Activated CD4-positive, alpha-beta memory T cell treated with anti-CD3 and anti-CD28 coated beads, Interleukin-2, amount 10 ng/mL, durations not matched to agents 7 days and 5 days (primary cell): ENCODE measurements at regions not wholly inside any gene's neighbourhood (a gene's known extent, or its start where the extent isn't known, plus 50 kb on each side); places are given as distances from the start of the nearest gene placed in this dataset.

Experiments
- CTCF ChIA-PET: fragments of 350-600 bp; sonication (Branson Sonifier 250); formaldehyde crosslinking; loops from one replicate; lab custom pipeline; 2021; ENCODE audit warnings: antibody characterized with exemption, inconsistent platforms; lab: Charles Lee
- POLR2A ChIA-PET: fragments of 350-600 bp; sonication (Branson Sonifier 250); formaldehyde crosslinking; loops from one replicate; lab custom pipeline; 2021; ENCODE audit warnings: antibody characterized with exemption; lab: Charles Lee
- DNase-seq: peaks from one replicate; pipeline ENCODE4 v3.0.0-alpha.2; 2020
- H3K27ac Mint-ChIP-seq: one replicate; pipeline ENCODE4 v1.8.0; 2021; ENCODE audit warnings: mild to moderate bottlenecking, mixed read lengths
- H3K27me3 Mint-ChIP-seq: one replicate; pipeline ENCODE4 v1.8.0; 2021; ENCODE audit warnings: mixed read lengths
- H3K36me3 Mint-ChIP-seq: one replicate; pipeline ENCODE4 v1.8.0; 2021; ENCODE audit warnings: low read depth, mixed read lengths
- H3K4me1 Mint-ChIP-seq: one replicate; pipeline ENCODE4 v1.8.0; 2021; ENCODE audit warnings: mixed read lengths
- H3K4me3 Mint-ChIP-seq: one replicate; pipeline ENCODE4 v1.8.0; 2021; ENCODE audit warnings: mild to moderate bottlenecking, mixed read lengths
- H3K9me3 Mint-ChIP-seq: one replicate; pipeline ENCODE4 v1.8.0; 2021; ENCODE audit warnings: mixed read lengths

DNA sequence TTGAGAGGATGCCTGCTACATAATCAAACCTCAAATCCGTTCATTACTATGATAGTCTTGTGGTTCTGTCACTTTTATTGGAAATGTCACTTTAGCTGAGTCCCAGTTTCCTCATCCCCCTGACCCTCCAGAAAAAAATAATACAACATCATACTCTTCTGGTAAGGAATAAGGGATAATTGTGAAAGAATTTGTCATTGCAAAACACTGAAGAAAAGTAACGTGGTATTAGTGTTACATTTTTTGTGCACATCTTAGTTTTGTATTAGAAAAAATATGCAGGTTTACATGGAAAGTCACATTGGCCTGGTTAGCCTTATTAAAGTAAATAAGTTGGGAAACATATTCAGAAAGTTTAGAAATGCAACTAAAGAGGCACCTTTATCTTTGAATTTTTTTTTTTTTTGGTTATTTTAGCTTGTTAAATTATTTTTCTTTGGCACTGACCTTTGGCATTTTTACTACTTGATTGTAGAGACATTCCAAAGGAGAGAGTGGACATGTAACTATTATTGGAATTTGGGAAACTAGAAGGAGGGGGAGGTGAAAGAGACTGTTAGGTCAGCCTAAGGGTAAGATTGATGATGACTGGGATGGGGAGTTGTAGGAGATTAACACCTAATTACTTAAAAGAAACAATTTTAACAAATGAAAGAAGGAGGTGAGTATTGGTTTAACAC, 462.2 kb upstream of the RARB start:
- CTCF ChIA-PET = no interaction called here
- DNase-seq = no peak

DNA sequence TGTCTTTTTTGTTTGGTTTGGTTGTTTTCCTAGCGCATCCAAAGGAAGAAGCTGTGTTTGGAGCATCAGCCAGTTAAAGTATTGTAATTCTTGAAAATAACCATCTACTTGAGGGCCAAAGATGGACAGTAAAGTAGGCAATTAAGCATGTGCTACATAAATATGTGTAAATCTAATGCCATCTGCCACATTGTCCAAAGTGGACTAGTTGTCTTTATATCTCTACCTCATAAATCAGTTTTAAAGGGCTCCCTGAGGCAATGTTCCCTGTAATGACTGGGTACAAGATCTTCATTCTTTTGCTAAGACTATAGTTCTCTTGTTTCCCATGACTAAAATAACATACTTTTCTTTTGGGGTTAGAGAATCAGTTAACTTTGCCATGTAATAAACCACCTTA, 460.0 kb upstream of the RARB start:
- DNase-seq = no peak
- no peaks in the 10 kb centered on the region for H3K36me3 Mint-ChIP-seq
- no peak overlapping the region for H3K27ac Mint-ChIP-seq
- H3K27me3 Mint-ChIP-seq = no peaks in the 10 kb centered on the region
- H3K4me1 Mint-ChIP-seq = no peaks in the 10 kb centered on the region
- POLR2A ChIA-PET = no interaction called here
- no peak overlapping the region for H3K4me3 Mint-ChIP-seq
- CTCF ChIA-PET = no interaction called here
- H3K9me3 Mint-ChIP-seq = no peaks in the 10 kb centered on the region

More for the DNA sequence above, 462.2 kb upstream of the RARB start:
- Mint-ChIP-seq H3K4me3 (no peak overlapping the region), H3K4me1 (no peaks in the 10 kb centered on the region), H3K36me3 (no peaks in the 10 kb centered on the region), H3K27me3 (no peaks in the 10 kb centered on the region), H3K27ac (no peak overlapping the region), H3K9me3 (no peaks in the 10 kb centered on the region)
- POLR2A ChIA-PET = no interaction called here

DNA sequence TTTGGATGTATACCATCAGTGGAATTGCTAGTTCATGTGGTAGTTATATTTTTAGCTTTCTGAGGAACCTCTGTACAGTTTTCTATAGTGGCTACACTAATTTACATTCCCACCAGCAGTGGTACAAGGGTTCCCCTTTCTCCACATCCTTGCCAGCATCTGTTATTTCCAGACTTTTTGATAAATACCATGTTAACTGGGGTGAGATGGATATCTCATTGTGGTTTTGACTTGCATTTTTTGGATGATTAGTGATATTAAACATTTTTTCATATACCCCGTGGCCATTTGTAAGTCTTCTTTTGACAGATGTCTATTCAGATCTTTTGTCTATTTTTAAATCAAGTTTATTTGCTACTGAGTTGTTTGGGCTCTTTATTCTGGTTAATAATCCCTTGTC, 455.6 kb upstream of the RARB start:
- no peaks in the 10 kb centered on the region for H3K4me1 Mint-ChIP-seq
- no peak overlapping the region for H3K27ac Mint-ChIP-seq
- peaks cover 3% of the 10 kb centered on the region for H3K9me3 Mint-ChIP-seq
- no peak overlapping the region for H3K4me3 Mint-ChIP-seq
- DNase-seq = no peak
- ChIA-PET CTCF (no interaction called here), POLR2A (no interaction called here)
- H3K27me3 Mint-ChIP-seq = no peaks in the 10 kb centered on the region
- H3K36me3 Mint-ChIP-seq = no peaks in the 10 kb centered on the region

DNA sequence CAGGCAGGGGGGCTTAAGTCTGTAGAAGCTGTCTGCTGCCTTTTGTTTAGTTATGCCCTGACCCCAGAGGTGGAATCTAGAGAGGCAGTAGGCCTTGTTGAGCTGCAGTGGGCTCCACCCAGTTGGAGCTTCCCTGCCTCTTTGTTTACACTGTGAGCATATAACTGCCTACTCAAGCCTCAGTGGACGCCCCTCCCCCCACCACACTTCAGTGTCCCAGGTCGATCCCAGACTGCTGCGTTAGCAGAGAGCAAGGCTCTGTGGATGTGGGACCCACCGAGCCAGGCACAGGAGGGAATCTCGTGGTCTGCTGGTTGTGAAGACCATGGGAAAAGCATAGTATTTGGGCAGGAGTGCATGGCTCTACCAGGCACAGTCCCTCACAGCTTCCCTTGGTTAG, 446.8 kb upstream of the RARB start:
- no peaks in the 10 kb centered on the region for H3K36me3 Mint-ChIP-seq
- POLR2A ChIA-PET = no interaction called here

DNA sequence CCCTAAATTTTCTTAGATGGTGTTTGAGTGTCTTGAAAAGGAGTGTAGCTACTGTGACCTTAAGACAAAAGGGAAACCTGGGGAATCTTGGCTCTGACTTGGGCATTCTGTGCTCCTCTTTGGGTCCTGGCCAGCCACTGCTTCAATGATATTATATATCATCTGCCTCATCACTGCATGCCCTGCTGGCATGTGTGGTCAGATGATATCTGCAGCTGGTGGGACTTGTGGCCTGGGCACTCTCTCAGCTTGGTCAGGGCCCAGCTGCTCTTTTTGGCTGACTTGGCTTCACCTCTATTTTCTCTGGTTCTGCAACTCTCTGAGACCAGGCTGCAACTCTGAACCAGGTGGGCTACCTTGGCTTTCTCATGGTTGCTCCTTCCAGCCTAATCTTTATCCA, 446.1 kb upstream of the RARB start:
- Mint-ChIP-seq H3K9me3 (peaks cover 12% of the 10 kb centered on the region), H3K4me3 (no peak overlapping the region), H3K27ac (no peak overlapping the region), H3K27me3 (no peaks in the 10 kb centered on the region), H3K36me3 (no peaks in the 10 kb centered on the region), H3K4me1 (no peaks in the 10 kb centered on the region)
- no peak for DNase-seq
- ChIA-PET POLR2A (no interaction called here), CTCF (no interaction called here)

More for the DNA sequence above, 446.8 kb upstream of the RARB start:
- no peak overlapping the region for H3K4me3 Mint-ChIP-seq
- H3K27ac Mint-ChIP-seq = no peak overlapping the region
- DNase-seq = no peak
- CTCF ChIA-PET = no interaction called here
- H3K4me1 Mint-ChIP-seq = no peaks in the 10 kb centered on the region
- peaks cover 12% of the 10 kb centered on the region for H3K9me3 Mint-ChIP-seq
- no peaks in the 10 kb centered on the region for H3K27me3 Mint-ChIP-seq

DNA sequence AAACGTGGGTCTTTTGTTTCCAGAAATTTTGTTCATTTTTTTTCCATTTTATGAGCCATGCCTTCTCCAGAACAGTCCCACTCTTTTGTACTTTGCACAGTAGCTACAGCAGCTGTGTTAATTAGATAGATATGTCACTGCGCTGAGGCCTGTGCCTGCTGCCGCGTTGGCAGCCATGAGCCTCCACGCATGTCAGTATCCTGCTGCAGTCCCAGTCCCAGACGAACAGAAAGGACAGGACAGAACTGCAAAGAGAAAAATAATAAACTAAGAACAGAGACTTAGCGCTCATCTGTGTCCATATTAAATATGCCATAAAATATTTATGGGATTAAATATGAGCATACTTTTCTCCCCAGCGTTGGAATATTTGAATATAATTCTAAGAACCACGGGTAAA, 442.4 kb upstream of the RARB start:
- POLR2A ChIA-PET = no interaction called here
- Mint-ChIP-seq H3K9me3 (peaks cover 7% of the 10 kb centered on the region), H3K4me1 (no peaks in the 10 kb centered on the region), H3K27me3 (no peaks in the 10 kb centered on the region), H3K27ac (no peak overlapping the region), H3K36me3 (no peaks in the 10 kb centered on the region), H3K4me3 (no peak overlapping the region)
- no peak for DNase-seq
- CTCF ChIA-PET = no interaction called here

DNA sequence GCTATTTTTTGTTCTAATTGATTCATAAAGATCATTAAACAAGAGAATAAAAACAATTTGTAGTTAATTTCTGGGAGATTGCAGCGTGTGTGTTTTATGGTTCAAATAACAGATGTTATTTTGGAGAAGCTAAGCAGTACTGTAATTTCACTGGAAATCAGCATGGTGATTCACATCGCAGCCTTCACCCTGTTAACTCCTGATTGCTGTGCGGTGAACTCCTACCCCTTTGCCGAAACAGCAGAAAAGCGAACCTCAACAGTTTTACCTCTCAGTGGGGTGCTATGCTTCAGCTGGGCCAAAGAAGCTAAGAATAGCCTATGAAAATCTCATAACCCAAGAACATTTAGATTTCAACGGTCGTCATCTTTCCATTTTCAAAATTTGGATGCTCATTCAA, 441.5 kb upstream of the RARB start:
- Mint-ChIP-seq H3K4me3 (no peak overlapping the region), H3K27me3 (no peaks in the 10 kb centered on the region), H3K4me1 (no peaks in the 10 kb centered on the region), H3K36me3 (no peaks in the 10 kb centered on the region), H3K27ac (no peak overlapping the region), H3K9me3 (peaks cover 7% of the 10 kb centered on the region)
- no peak for DNase-seq
- ChIA-PET CTCF (no interaction called here), POLR2A (no interaction called here)

DNA sequence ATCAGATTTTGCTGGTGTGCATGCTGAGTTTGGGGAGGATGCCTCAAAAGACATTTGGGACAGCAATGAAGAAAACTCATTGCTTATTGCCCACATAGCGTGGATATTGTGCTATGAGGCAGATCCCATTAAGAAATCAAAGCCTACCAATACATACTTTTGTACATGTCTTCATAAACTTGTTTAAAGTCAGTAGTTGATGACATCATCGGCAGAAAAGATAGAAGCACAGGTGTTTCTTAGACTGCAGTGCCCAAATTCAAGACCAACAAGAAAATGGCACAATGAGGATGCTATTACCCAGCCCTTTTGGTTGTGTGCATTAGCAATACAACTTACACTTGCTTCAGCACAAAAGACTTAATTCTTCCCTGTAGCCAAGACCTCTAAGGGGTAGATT, 428.7 kb upstream of the RARB start:
- H3K27ac Mint-ChIP-seq = no peak overlapping the region
- POLR2A ChIA-PET = no interaction called here
- no peak overlapping the region for H3K4me3 Mint-ChIP-seq
- H3K36me3 Mint-ChIP-seq = no peaks in the 10 kb centered on the region
- H3K9me3 Mint-ChIP-seq = no peaks in the 10 kb centered on the region
- no peaks in the 10 kb centered on the region for H3K27me3 Mint-ChIP-seq
- CTCF ChIA-PET = no interaction called here
- DNase-seq = no peak
- H3K4me1 Mint-ChIP-seq = no peaks in the 10 kb centered on the region

DNA sequence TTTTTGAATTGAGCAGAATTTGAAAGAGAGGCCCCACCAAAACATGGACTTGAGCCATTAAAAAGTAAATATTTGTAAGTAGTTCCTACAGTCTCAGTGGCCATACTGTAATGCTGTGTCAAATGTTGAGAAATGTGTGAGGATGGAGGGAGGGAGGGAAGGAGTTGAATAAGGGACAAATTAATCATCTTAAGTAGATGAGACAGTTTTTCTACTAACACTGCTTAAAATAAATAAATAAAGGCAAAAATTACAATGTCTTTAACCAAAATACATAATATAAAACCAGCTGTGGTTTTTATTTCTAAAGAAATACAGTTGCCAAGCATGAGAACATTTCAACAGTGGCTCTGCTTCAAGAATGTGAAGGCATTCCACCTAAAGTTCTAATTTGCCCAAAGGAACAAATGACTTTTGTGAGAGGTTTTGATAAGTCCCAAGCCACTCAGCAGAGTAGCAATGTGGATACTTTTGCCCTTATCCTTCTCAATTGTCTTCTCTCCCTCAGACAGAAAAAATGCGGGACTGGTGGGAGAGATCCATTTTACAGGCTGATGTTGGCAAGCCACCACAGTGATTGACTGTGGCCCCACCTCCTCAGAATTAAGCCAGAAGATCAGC, 427.0 kb upstream of the RARB start:
- Mint-ChIP-seq H3K27ac (no peak overlapping the region), H3K4me3 (no peak overlapping the region), H3K36me3 (no peaks in the 10 kb centered on the region), H3K9me3 (no peaks in the 10 kb centered on the region), H3K27me3 (no peaks in the 10 kb centered on the region), H3K4me1 (no peaks in the 10 kb centered on the region)
- DNase-seq = no peak
- ChIA-PET POLR2A (no interaction called here), CTCF (no interaction called here)

DNA sequence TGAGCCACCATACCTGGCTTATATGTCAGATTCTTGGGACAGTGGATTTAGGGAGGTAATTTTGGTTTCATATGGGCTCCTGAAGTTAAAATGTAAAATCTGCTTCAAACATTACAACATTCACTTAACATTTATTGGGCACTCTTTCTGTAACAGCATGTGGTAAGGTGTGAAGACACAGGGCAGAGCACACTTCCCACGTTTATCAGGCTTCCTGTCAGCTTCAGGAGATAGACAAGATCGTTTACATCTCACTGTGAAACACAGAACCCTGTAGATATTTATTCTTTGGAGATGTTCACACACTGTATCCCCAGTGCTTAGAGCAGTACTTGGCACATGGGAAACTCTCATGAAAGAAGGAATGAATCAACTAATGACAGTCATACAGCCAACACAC, 426.0 kb upstream of the RARB start:
- no peak overlapping the region for H3K4me3 Mint-ChIP-seq
- H3K27me3 Mint-ChIP-seq = no peaks in the 10 kb centered on the region
- H3K36me3 Mint-ChIP-seq = no peaks in the 10 kb centered on the region
- H3K4me1 Mint-ChIP-seq = no peaks in the 10 kb centered on the region
- no peak for DNase-seq
- POLR2A ChIA-PET = no interaction called here
- no peak overlapping the region for H3K27ac Mint-ChIP-seq
- CTCF ChIA-PET = no interaction called here
- H3K9me3 Mint-ChIP-seq = no peaks in the 10 kb centered on the region

DNA sequence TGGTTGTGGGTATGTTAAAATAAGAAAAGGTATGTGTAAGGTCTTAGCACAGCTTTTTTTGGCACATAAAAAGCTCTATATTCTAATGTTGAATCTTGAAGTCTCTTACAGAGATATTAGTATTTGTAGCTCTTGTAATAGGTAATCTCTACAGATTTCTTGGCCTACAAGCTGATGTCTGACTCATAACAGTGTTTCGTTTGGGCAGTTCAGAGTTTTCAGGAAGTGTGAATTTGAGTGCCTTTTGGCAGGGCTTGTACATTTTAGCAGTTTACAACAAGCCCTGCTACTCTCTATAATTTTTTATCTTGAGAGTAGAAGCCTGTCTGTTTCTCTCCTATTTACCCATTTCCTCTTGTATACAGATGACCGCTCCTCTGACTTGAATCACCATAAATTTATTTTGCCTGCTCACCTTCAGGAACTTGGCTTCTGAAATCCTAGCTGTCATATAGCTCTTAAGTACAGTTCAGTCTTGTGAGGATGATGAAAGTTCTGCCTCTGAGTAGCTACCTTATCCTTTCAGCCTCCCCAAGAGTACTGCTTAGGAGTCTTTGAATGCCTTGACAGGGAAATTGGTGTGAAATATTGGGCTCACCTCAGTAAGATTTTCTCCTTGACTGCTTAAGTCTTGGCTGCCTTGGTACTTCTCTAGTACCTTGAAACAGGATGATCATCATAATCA, 419.9 kb upstream of the RARB start:
- Mint-ChIP-seq H3K9me3 (no peaks in the 10 kb centered on the region), H3K4me1 (no peaks in the 10 kb centered on the region), H3K36me3 (no peaks in the 10 kb centered on the region), H3K4me3 (no peak overlapping the region), H3K27me3 (no peaks in the 10 kb centered on the region), H3K27ac (no peak overlapping the region)
- POLR2A ChIA-PET = no interaction called here
- DNase-seq = no peak
- CTCF ChIA-PET = no interaction called here

DNA sequence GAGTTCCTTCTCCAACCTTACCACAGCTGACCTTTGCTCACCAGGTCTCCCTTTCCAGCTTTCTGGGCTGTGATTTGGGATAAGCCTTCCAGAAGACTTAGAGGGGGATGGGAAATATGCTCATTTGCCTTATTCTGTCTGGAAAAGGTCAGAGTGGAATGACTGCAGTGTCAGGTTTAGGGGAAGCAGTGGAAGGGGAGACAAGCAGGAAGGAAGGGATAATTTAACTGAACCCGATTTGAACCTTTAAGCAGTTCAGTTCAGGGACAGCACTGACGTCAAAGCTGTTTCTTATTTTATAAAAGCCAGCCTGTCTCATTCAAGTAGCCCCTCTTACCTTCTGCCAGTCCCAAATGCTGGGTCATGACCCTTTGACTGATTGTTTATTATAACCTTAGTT, 418.4 kb upstream of the RARB start:
- no peaks in the 10 kb centered on the region for H3K4me1 Mint-ChIP-seq
- CTCF ChIA-PET = no interaction called here
- no peak for DNase-seq
- no peaks in the 10 kb centered on the region for H3K36me3 Mint-ChIP-seq
- H3K27ac Mint-ChIP-seq = no peak overlapping the region
- H3K4me3 Mint-ChIP-seq = no peak overlapping the region
- H3K27me3 Mint-ChIP-seq = no peaks in the 10 kb centered on the region
- POLR2A ChIA-PET = no interaction called here
- no peaks in the 10 kb centered on the region for H3K9me3 Mint-ChIP-seq

DNA sequence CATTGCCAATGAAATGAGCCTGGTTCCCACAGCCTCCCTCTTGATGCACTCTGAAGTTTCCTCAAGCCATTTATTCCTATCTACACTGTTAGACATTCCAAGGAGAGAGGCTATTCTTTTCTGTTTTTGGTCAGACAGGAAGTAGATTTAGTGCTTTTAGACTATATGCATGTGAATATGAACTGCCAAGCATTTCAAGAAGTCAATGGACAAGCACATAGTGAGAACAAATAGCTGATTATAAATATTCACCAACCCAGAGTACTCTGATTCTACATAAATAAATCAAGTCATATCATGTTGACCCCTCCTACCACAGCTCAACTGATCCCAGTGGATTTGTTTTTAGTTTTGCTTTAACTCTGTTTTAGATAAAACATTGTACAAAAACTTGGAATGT, 412.5 kb upstream of the RARB start:
- ChIA-PET POLR2A (no interaction called here), CTCF (no interaction called here)
- Mint-ChIP-seq H3K4me1 (no peaks in the 10 kb centered on the region), H3K36me3 (no peaks in the 10 kb centered on the region), H3K4me3 (no peak overlapping the region), H3K27ac (no peak overlapping the region), H3K27me3 (no peaks in the 10 kb centered on the region), H3K9me3 (peaks cover 2% of the 10 kb centered on the region)
- DNase-seq = no peak

DNA sequence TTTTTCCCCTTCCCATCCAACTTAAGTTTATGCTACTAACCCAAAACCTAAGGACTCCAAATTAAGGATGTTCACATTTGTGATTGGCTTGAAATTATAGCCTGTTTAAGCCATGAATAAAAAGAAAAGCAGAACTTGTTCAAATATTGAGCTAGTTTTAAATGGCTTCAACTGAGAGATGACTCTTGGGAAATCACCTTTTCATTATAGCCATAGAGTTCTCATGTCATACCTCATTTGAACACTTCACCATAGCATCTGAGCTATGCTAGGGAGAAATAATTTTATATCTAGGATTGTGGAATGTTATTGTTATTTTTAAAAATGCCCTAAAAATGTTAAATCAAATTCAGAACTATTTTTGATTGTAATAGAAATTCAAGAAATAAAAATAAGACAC, 409.2 kb upstream of the RARB start:
- Mint-ChIP-seq H3K36me3 (no peaks in the 10 kb centered on the region), H3K4me3 (no peak overlapping the region), H3K27me3 (no peaks in the 10 kb centered on the region), H3K4me1 (no peaks in the 10 kb centered on the region), H3K27ac (no peak overlapping the region), H3K9me3 (peaks cover 2% of the 10 kb centered on the region)
- ChIA-PET POLR2A (no interaction called here), CTCF (no interaction called here)
- no peak for DNase-seq
